ENCODE measurements at regions not wholly inside any gene's neighbourhood (a gene's known extent, or its start where the extent isn't known, plus 50 kb on each side); places are given as distances from the start of the nearest gene placed in this dataset.
A peak's percentile ranks its signal among the peaks of the same experiment; 100 is the strongest.

- no peak for DNase-seq
Observed at GRCh38 chr13:59476366-59476765, 687.4 kb downstream of the DIAPH3 start.

GRCh38 chr13:59477011-59477410, 686.7 kb downstream of the DIAPH3 start:
- no peak for DNase-seq

GRCh38 chr13:59478908-59479307, 684.8 kb downstream of the DIAPH3 start:
- peak in 1 of 2 experiments; percentile 4 for DNase-seq

- DNase-seq, result no peak
Observed at GRCh38 chr13:59479629-59480028, 684.1 kb downstream of the DIAPH3 start.

- no peak for DNase-seq
Observed at GRCh38 chr13:59480396-59481259, 683.1 kb downstream of the DIAPH3 start.

- no peak for DNase-seq
Observed at GRCh38 chr13:59483501-59484145, 680.1 kb downstream of the DIAPH3 start.

GRCh38 chr13:59487883-59488282, 675.8 kb downstream of the DIAPH3 start:
- no peak for DNase-seq

- no peak for DNase-seq
Observed at GRCh38 chr13:59488436-59488835, 675.3 kb downstream of the DIAPH3 start.

- no peak for DNase-seq
Observed at GRCh38 chr13:59490651-59491050, 673.1 kb downstream of the DIAPH3 start.

GRCh38 chr13:59492030-59492636, 671.6 kb downstream of the DIAPH3 start:
- DNase-seq, result no peak

GRCh38 chr13:59493436-59493965, 670.2 kb downstream of the DIAPH3 start:
- no peak for DNase-seq

- DNase-seq, result no peak
Observed at GRCh38 chr13:59494151-59494550, 669.6 kb downstream of the DIAPH3 start.

- DNase-seq, result no peak
Observed at GRCh38 chr13:59494560-59494970, 669.2 kb downstream of the DIAPH3 start.

GRCh38 chr13:59495299-59495698, 668.4 kb downstream of the DIAPH3 start:
- DNase-seq, result no peak

- DNase-seq, result no peak
Observed at GRCh38 chr13:59495936-59496512, 667.7 kb downstream of the DIAPH3 start.

GRCh38 chr13:59497621-59498247, 666.0 kb downstream of the DIAPH3 start:
- no peak for DNase-seq

- DNase-seq, result no peak
Observed at GRCh38 chr13:59501004-59501403, 662.7 kb downstream of the DIAPH3 start.

- no peak for DNase-seq
Observed at GRCh38 chr13:59504407-59504806, 659.3 kb downstream of the DIAPH3 start.

GRCh38 chr13:59510386-59510785, 653.3 kb downstream of the DIAPH3 start:
- no peak for DNase-seq

GRCh38 chr13:59513686-59514085, 650.0 kb downstream of the DIAPH3 start:
- no peak for DNase-seq

- DNase-seq, result no peak
Observed at GRCh38 chr13:59514316-59514715, 649.4 kb downstream of the DIAPH3 start.

- no peak for DNase-seq
Observed at GRCh38 chr13:59519819-59520218, 643.9 kb downstream of the DIAPH3 start.

GRCh38 chr13:59521549-59521948, 642.2 kb downstream of the DIAPH3 start:
- DNase-seq, result no peak
